Esophagus muscularis mucosa (tissue), 4 donors: ENCODE measurements at regions not wholly inside any gene's neighbourhood (a gene's known extent, or its start where the extent isn't known, plus 50 kb on each side); places are given as distances from the start of the nearest gene placed in this dataset.

Experiments used
- CTCF ChIP-seq, 3 experiments: fragments of 200-600 bp in 2 of 3; fragments of 450-650 bp in 1 of 3; sonication (generic) in 2 of 3; IDR thresholded peaks; one replicate each; pipeline ENCODE4 v1.5.1; 2017 to 2019; ENCODE audit warnings: antibody characterized with exemption in 3 of 3, mild to moderate bottlenecking in 2 of 3, moderate library complexity in 1 of 3
- EP300 ChIP-seq: sonication (generic); formaldehyde crosslinking; IDR thresholded peaks from one replicate; pipeline ENCODE4 v1.6.1; 2017; ENCODE audit warnings: antibody characterized with exemption
- POLR2A ChIP-seq: fragments of 450-650 bp; IDR thresholded peaks from one replicate; pipeline ENCODE4 v1.6.1; 2017; ENCODE audit warnings: antibody characterized with exemption, moderate library complexity, mild to moderate bottlenecking, low read depth

- TF ChIP-seq CTCF (IDR thresholded peaks at IDR 0.05), result no peak
- TF ChIP-seq EP300, result no peak
- TF ChIP-seq POLR2A, result no peak
These were observed 1417.1 kb downstream of the BRD1 start for GRCh38 chr22:48410536-48410935.
